OCI-LY7 (cell line): ENCODE measurements at regions not wholly inside any gene's neighbourhood (a gene's known extent, or its start where the extent isn't known, plus 50 kb on each side); places are given as distances from the start of the nearest gene placed in this dataset.

Source experiments
- BruUV-seq: library from RNA; stranded (reverse); fragments of 400-500 nt; replicated peaks from 2 replicates; lab custom pipeline; 2021; lab: Mats Ljungman, UMichigan
- CTCF ChIA-PET: fragments of 300-600 bp; sonication (Branson Sonifier 250); formaldehyde crosslinking; loops from one replicate; lab custom pipeline; 2022; ENCODE audit warnings: antibody characterized with exemption; ENCODE audit not compliant: unreplicated experiment; lab: Charles Lee
- POLR2A ChIA-PET: fragments of 300-600 bp; sonication (Branson Sonifier 250); formaldehyde crosslinking; loops from one replicate; lab custom pipeline; 2022; ENCODE audit warnings: antibody characterized with exemption; lab: Charles Lee
- DNase-seq: peaks from one replicate; pipeline ENCODE4 v3.0.0-alpha.2; 2015; ENCODE audit warnings: low spot score
- H2AFZ ChIP-seq: fragments of 200-600 bp; sonication (generic), shearing (Covaris generic); 2 replicates; pipeline ENCODE4 v1.6.1; 2014; ENCODE audit warnings: mild to moderate bottlenecking, antibody characterized with exemption, low read length, moderate library complexity
- H3K27ac ChIP-seq: fragments of 200-600 bp; sonication (generic); 2 replicates; pipeline ENCODE4 v1.5.1; 2014; ENCODE audit warnings: mixed run types, low read depth, mild to moderate bottlenecking, moderate library complexity, low read length, inconsistent platforms; ENCODE audit not compliant: poor library complexity, severe bottlenecking
- H3K36me3 ChIP-seq: fragments of 200-600 bp; sonication (generic); 2 replicates; pipeline ENCODE4 v1.6.1; 2014; ENCODE audit warnings: mild to moderate bottlenecking, antibody characterized with exemption, low read length, moderate library complexity, mixed read lengths; ENCODE audit not compliant: insufficient read depth
- H3K4me1 ChIP-seq: fragments of 200-600 bp; sonication (generic); 2 replicates; pipeline ENCODE4 v1.5.1; 2014; ENCODE audit warnings: mild to moderate bottlenecking, low read length; ENCODE audit not compliant: insufficient read depth, poor library complexity, severe bottlenecking
- H3K4me2 ChIP-seq: fragments of 200-600 bp; sonication (generic); 2 replicates; pipeline ENCODE4 v1.6.1; 2014; ENCODE audit warnings: mild to moderate bottlenecking, low read length
- H3K4me3 ChIP-seq: fragments of 200-600 bp; sonication (generic); 2 replicates; pipeline ENCODE4 v1.5.1; 2014; ENCODE audit warnings: mild to moderate bottlenecking, low read depth, low read length; ENCODE audit not compliant: poor library complexity, severe bottlenecking
- H3K79me2 ChIP-seq: fragments of 200-600 bp; sonication (generic); 2 replicates; pipeline ENCODE4 v1.6.1; 2016; ENCODE audit warnings: low read depth, mild to moderate bottlenecking, low read length, moderate library complexity, mixed read lengths; ENCODE audit not compliant: insufficient read depth
- H3K9me2 ChIP-seq: fragments of 200-600 bp; sonication (generic); 2 replicates; pipeline ENCODE4 v1.6.1; 2016; ENCODE audit warnings: mild to moderate bottlenecking, low read length, mixed read lengths; ENCODE audit not compliant: insufficient read depth
- H3K9me3 ChIP-seq: fragments of 200-600 bp; sonication (generic); 2 replicates; pipeline ENCODE4 v1.6.1; 2014; ENCODE audit warnings: mild to moderate bottlenecking, mixed run types, low read length, mixed read lengths
- H4K20me1 ChIP-seq: fragments of 200-600 bp; sonication (generic); 2 replicates; pipeline ENCODE4 v1.6.1; 2014; ENCODE audit warnings: mild to moderate bottlenecking, antibody characterized with exemption, low read length, moderate library complexity, mixed read lengths; ENCODE audit not compliant: insufficient read depth
- EZH2phosphoT487 ChIP-seq: fragments of 200-600 bp; sonication (generic); IDR thresholded peaks from 2 replicates; pipeline ENCODE4 v1.6.1; 2018; ENCODE audit warnings: low read depth, borderline replicate concordance, mild to moderate bottlenecking, mixed run types, antibody characterized with exemption, low read length, moderate library complexity, mixed read lengths
- intact Hi-C: fragments of 100-400 bp; cut with micrococcal nuclease; formaldehyde crosslinking; loops from one replicate; pipeline ENCODE4 v1.10.0; 2022; ENCODE audit not compliant: unreplicated experiment
- TF ChIP-seq, protein P1 (sequence below): fragments of 200-600 bp; sonication (generic); conservative IDR thresholded peaks from 2 replicates; pipeline ENCODE4 v1.5.1; 2014; ENCODE audit warnings: mild to moderate bottlenecking, antibody characterized with exemption, low read length, moderate library complexity, mixed read lengths

DNA sequence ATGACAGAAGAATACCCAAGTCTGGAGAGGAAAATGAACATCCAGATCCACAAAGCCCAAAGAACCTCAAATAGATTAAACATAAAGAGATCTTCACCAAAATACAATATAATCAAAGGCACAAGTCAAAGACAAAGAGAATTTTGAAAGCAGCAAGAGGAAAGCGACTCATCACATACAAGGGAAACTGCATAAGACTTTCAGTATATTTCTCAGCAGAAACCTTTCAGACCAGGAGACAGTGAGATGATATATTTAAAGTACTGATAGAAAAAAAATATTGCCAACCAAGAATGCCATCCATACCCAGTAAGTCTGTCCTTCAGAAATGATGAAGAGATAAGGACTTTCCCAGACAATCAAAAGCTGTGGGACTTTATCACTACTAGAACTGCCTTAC lies 81.5 kb upstream of the GALNT17 start:
- no peak overlapping the region for H3K4me2 ChIP-seq
- H2AFZ ChIP-seq: no peak overlapping the region
- no peak overlapping the region for H3K4me3 ChIP-seq
- H4K20me1 ChIP-seq: no peaks in the 10 kb centered on the region
- TF ChIP-seq, protein P1, sequence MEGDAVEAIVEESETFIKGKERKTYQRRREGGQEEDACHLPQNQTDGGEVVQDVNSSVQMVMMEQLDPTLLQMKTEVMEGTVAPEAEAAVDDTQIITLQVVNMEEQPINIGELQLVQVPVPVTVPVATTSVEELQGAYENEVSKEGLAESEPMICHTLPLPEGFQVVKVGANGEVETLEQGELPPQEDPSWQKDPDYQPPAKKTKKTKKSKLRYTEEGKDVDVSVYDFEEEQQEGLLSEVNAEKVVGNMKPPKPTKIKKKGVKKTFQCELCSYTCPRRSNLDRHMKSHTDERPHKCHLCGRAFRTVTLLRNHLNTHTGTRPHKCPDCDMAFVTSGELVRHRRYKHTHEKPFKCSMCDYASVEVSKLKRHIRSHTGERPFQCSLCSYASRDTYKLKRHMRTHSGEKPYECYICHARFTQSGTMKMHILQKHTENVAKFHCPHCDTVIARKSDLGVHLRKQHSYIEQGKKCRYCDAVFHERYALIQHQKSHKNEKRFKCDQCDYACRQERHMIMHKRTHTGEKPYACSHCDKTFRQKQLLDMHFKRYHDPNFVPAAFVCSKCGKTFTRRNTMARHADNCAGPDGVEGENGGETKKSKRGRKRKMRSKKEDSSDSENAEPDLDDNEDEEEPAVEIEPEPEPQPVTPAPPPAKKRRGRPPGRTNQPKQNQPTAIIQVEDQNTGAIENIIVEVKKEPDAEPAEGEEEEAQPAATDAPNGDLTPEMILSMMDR: no peak
- no peaks in the 10 kb centered on the region for H3K36me3 ChIP-seq
- POLR2A ChIA-PET: no interaction called here
- BruUV-seq: no TSS peak
- intact Hi-C loops: no loop called here
- CTCF ChIA-PET: no interaction called here
- H3K79me2 ChIP-seq: no peaks in the 10 kb centered on the region
- no peak overlapping the region for H3K27ac ChIP-seq
- H3K9me3 ChIP-seq: no peaks in the 10 kb centered on the region
- no peak for DNase-seq
- no peaks in the 10 kb centered on the region for H3K4me1 ChIP-seq
- H3K9me2 ChIP-seq: no peaks in the 10 kb centered on the region

DNA sequence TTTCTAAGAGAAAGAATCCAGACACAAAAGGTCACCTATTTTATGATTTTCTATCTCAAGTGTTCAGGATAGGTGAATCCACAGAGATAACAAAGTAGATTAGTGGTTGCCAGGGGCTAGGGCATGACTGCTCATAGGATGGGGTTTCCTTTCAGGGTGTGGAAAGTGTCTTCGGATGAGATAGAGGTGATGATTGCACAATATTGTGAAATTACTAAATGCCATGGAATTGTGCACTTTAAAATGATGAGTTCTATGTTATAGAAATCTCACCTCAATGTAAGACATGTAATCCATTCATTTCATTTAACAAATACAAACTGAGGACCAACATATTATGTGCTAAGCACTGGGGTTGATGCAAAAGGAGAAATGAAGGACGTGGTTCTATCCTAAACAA lies 76.4 kb upstream of the GALNT17 start:
- CTCF ChIA-PET: no interaction called here
- no TSS peak for BruUV-seq
- no peak overlapping the region for H3K4me2 ChIP-seq

DNA sequence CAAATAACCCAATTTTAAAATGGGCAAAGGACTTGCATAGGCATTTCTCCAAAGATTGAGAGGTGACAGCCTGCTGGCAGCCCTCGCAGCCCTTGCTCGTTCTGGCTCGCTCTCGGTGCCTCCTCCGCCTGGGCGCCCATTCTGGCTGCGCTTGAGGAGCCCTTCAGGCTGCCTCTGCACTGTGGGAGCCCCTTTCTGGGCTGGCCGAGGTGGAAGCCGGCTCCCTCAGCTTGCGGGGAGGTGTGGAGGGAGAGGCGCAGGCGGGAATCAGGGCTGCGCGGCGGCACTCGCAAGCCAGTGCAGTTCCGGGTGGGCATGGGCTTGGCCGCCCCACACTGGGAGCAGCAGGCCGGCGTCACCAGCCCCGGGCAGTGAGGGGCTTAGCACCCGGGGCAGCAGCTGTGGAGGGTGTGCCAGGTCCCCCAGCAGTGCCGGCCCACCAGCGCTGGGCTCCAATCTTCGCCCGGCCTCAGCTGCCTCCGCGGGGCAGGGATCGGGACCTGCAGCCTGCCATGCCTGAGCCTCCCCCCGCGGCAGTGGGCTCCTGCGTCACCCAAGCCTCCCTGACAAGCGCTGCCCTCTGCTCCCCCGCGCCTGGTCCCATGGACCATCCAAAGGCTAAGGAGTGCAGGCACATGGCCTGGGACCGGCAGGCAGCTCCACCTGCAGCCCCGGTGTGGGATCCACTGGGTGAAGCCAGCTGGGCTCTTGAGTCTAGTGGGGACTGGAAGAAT lies 54.0 kb upstream of the GALNT17 start:
- no peak overlapping the region for H3K4me2 ChIP-seq
- H3K79me2 ChIP-seq: no peaks in the 10 kb centered on the region
- H3K36me3 ChIP-seq: no peaks in the 10 kb centered on the region
- no peaks in the 10 kb centered on the region for H4K20me1 ChIP-seq
- CTCF ChIA-PET: no interaction called here
- H3K4me3 ChIP-seq: no peak overlapping the region
- DNase-seq: no peak
- no peaks in the 10 kb centered on the region for H3K9me2 ChIP-seq
- peaks cover 5% of the 10 kb centered on the region; the same call in 1 of the 2 replicates for H3K9me3 ChIP-seq
- no peak overlapping the region for H3K27ac ChIP-seq
- intact Hi-C loops: no loop called here
- no peak overlapping the region for H2AFZ ChIP-seq
- BruUV-seq: no TSS peak
- no peaks in the 10 kb centered on the region for H3K4me1 ChIP-seq
- TF ChIP-seq, protein P1: no peak
- TF ChIP-seq EZH2phosphoT487: no peak
- POLR2A ChIA-PET: interaction anchor here (0.8 kb wide), 1 partner anchor 908 kb away, joined by 3 read pairs; no protein-coding TSS in a partner anchor

More for the DNA sequence above, 76.4 kb upstream of the GALNT17 start:
- no peaks in the 10 kb centered on the region for H4K20me1 ChIP-seq
- DNase-seq: no peak
- H3K9me3 ChIP-seq: no peaks in the 10 kb centered on the region
- H2AFZ ChIP-seq: no peak overlapping the region
- intact Hi-C loops: no loop called here
- no peaks in the 10 kb centered on the region for H3K4me1 ChIP-seq
- no peak overlapping the region for H3K27ac ChIP-seq
- no peaks in the 10 kb centered on the region for H3K79me2 ChIP-seq
- POLR2A ChIA-PET: no interaction called here
- H3K36me3 ChIP-seq: no peaks in the 10 kb centered on the region
- no peaks in the 10 kb centered on the region for H3K9me2 ChIP-seq
- TF ChIP-seq EZH2phosphoT487: no peak
- TF ChIP-seq, protein P1: no peak
- no peak overlapping the region for H3K4me3 ChIP-seq
